ENCODE measurements at regions not wholly inside any gene's neighbourhood (a gene's known extent, or its start where the extent isn't known, plus 50 kb on each side); places are given as distances from the start of the nearest gene placed in this dataset.
"Not testable (repeated sequence)": the region's sequence is repeated elsewhere in the genome, so short reads cannot be mapped to it uniquely, and the experiment has no call there.

DNA sequence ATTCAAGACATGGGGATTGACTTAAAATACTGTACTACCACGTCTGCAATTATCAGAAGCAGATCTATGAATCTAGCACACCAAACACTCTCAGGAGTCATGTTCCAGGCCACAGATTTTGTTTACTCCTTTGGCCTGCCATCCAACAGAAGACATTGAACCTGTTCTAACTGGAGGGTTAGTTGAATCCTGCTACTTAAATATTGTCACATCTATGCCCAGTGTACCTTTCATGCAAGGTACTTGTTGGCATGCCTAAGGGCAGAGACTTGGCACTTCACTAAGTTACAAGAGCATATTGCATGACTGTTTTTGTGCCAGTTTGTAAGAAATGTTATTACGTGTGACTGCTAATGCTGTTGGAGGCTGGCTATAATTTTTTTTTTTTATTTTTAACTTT lies 126.9 kb upstream of the BCOR start:
- DNase-seq: no peak

- DNase-seq: not testable (repeated sequence)
Observed at GRCh38 chrX:40222612-40223011, 124.9 kb upstream of the BCOR start.

DNA sequence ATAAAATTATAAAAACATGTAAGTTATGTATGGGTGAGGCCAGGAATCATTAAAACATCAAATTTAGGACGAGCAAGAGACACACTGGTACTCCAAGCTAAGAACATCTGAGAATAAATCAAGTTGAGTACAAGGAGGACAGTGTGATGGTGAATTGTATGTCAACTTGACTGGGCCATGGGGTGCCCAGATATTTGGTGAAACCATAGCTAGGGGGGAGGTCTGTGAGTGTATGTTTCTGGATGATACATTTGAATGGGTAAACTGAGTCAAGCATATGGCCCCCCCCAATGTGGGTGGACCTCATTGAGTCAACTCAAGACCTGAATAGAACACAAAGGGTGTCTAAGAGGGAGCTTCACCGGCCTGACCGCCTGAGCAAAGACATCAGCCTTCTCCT lies 115.3 kb upstream of the BCOR start:
- no peak for DNase-seq

- DNase-seq: no peak
Observed at GRCh38 chrX:40209951-40210617, 112.3 kb upstream of the BCOR start.

DNA sequence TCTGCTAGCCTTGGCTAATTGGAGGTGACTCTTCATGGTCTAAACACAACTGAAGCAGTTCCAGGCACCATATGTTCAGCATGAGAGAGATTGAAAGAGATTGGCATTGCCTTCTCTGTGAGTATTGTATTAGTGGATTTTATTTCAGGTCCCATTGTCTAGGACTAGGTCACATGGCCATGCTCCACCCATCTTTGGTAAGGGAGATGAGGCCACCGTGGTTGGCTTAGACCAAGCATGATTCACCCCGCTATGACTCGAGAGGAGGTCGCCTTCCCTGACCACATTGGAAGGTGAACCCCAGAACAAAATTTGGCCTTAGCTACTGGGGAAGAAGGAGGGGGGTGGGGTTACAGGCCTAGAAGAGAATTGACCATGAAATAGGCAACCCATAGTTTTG lies 109.9 kb upstream of the BCOR start:
- peak; percentile 34 for DNase-seq

- DNase-seq: no peak
Observed at GRCh38 chrX:40205471-40205870, 107.7 kb upstream of the BCOR start.

- DNase-seq: peak; percentile 40
Observed at GRCh38 chrX:40202456-40202855, 104.7 kb upstream of the BCOR start.

DNA sequence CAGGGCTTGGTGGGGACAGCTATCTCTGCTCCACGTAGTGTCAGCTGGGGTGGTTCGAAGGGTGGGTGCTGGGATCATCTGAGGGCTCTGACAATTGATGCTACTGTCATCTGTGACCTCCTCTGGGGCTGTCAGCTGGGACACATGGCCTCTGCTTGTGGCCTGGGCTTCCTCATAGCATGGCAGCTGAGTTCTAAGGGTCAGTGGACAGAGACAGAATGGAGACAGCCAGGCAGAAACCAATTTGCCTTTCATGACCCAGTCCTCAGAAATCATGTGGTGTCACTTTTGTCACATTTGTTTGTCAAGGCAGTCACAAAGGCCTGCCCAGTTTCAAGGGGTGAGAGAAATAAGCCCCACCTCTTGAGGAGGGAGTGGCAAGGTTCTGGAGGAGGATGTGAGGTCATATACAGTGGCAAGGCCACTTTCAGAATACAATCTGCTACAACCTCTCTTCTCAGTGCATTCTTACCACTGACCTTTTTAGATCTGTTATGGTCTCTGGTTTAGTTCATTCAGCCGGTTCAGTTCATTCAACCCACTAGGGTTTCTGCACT lies 103.6 kb upstream of the BCOR start:
- DNase-seq: peak; percentile 40

GRCh38 chrX:40199704-40200103 lies 101.9 kb upstream of the BCOR start:
- DNase-seq: no peak

DNA sequence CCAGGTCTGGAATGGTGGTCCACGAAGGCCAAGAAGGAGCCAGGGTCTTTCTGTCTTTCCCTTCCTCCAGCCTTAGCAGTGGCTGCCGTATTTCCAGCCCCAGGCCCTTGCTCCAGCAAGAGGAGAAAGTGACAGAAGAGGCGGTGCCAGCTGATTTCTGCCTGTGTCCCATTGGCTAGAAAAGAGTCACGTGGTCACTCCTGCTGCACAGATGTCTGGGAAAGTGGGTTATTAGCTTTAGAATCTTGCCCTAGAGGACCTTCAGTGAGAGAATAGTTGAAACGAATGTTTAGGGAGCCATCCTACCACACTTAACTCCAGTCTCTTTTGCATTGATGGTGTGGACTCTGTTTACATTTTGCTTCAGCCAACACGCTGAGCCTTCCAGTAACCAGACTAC lies 99.3 kb upstream of the BCOR start:
- DNase-seq: no peak

GRCh38 chrX:40195368-40195767 lies 97.6 kb upstream of the BCOR start:
- DNase-seq: no peak

GRCh38 chrX:40192196-40192595 lies 94.4 kb upstream of the BCOR start:
- DNase-seq: no peak

- no peak for DNase-seq
Observed at GRCh38 chrX:40189637-40190036, 91.9 kb upstream of the BCOR start.

DNA sequence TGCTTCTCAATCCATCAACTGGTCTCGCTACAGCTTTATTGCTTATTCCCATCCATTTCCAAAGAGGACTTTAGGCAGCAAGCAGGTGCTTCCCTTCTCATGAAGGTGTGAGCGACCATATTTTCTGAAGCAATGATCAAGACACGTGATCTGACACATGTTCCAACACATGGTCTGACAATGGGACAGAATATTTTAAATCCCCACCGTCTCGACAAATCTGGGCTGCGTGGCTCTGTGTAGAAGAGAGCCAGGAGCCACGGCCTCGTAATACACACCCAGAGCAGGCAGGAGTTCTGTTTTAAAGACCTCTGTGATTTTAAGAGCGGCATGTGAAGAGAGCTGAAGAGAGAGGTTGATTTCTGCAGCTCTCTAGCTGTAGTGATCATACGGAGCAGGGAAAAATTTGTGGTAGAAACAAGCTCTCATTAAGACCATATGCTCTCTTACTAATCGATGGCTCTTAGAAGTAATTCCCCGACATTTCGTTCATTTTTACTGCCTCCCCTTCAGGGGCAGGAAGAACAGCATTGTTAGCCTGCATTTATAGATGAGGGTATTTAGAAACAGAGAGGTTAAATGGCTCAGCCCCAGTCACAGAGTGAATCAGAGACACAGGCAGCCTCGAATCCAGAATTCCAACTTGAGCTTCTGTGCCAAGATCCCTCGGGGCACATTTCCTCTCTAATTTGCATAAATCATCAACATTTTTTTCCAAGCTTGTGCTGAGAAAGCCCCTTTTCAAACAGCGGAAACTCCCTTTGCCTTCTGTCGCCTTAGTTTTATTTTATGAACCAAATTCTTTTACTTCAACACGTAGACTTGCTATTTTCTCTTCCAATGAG lies 91.0 kb upstream of the BCOR start:
- DNase-seq: no peak

DNA sequence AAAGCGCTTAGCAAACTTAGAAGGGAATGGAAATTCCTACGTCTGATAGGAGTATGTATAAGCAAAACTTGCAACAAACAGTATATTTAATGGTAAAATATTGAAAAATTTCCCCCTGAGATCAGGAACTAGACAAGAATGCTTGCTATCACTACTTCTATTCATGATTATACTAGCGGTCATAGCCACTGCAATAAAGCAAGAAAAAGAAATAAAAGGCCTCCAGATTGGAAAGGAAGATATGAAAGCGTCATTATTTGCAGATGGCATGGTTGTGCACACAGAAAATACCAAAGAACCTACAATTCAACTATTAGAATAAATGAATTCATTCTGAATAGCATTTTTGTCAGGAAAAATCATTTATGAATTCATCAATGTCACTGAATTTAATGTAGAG lies 87.2 kb upstream of the BCOR start:
- no peak for DNase-seq

DNA sequence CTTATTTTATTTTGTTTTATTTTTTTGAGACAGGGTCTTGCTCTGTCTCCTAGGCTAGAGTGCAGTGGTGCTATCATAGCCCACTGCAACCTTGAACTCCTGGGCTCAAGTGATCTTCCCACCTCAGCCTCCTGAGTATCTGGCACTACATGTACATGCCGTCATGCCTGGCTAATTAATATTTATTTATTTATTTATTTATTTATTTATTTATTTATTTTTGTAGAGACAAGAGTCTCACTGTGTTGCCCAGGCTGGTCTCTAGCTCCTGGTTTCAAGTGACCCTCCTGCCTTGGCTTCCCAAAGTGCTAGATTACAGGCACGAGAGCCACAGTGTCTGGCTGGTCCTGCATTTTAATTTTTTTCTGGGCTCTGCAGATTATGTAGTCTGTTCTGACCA lies 84.9 kb upstream of the BCOR start:
- no peak for DNase-seq

DNA sequence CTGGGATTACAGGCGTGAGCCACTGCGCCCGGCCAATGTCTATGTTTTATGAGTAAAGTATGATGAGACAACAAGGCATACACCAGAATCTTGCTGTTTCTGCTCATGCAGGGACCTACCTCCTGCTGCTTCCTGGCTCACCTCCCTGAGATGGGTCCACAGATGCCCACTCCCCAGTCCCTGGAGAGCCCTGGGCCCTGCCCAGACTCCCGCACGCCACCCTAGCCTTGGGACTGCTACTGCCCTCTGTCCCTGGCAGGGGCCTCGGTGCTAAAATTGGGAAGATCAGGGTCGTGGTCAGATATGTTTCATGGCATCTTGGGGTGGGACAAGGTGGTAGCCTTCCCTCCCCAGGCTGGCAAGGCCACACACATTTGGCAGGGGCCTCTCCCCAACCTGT lies 84.3 kb upstream of the BCOR start:
- no peak for DNase-seq

- DNase-seq: no peak
Observed at GRCh38 chrX:40179283-40179682, 81.5 kb upstream of the BCOR start.

- no peak for DNase-seq
Observed at GRCh38 chrX:40177942-40178715, 80.4 kb upstream of the BCOR start.

- DNase-seq: no peak
Observed at GRCh38 chrX:40177489-40177888, 79.7 kb upstream of the BCOR start.

DNA sequence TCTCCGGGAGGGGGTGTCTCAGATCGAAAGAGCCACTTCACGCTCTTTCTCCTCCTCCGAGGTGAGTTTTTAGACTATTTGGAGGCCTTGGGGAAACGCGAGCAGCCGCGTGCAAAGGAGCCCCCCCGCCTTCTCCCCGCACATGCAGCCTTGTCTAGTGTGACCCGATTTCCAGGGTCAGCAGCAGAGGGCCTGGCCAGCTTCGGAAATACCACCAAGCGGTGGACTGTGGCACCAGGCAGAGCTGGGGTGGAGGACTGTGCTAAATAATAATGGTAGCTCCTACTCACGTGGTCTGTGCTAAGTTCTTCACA lies 79.3 kb upstream of the BCOR start:
- peak; percentile 61 for DNase-seq

GRCh38 chrX:40176351-40177116 lies 78.8 kb upstream of the BCOR start:
- DNase-seq: peak; percentile 80

All from activated CD4-positive, alpha-beta T cell treated with anti-CD3 and anti-CD28 coated beads, Interleukin-10, Interleukin-2, amounts not matched to agents 100 ng/mL and 50 ng/mL, durations not matched to agents 16 hours and 8 hours (primary cell).